GM12873 (cell line): ENCODE measurements at regions not wholly inside any gene's neighbourhood (a gene's known extent, or its start where the extent isn't known, plus 50 kb on each side); places are given as distances from the start of the nearest gene placed in this dataset.

Experiments
- CTCF ChIP-seq: IDR thresholded peaks from 2 replicates; pipeline ENCODE4 v1.5.1; 2012; ENCODE audit warnings: low read depth, mild to moderate bottlenecking, moderate library complexity, low read length, control low read depth; ENCODE audit not compliant: insufficient read depth; ENCODE audit errors: missing control alignments

- no peak for TF ChIP-seq CTCF
Measured at GRCh38 chr2:53067056-53067455, 700.5 kb upstream of the CHAC2 start.

- no peak for TF ChIP-seq CTCF
Measured at GRCh38 chr2:53064154-53064553, 703.5 kb upstream of the CHAC2 start.

- no peak for TF ChIP-seq CTCF
Measured at GRCh38 chr2:53058526-53058925, 709.1 kb upstream of the CHAC2 start.

DNA sequence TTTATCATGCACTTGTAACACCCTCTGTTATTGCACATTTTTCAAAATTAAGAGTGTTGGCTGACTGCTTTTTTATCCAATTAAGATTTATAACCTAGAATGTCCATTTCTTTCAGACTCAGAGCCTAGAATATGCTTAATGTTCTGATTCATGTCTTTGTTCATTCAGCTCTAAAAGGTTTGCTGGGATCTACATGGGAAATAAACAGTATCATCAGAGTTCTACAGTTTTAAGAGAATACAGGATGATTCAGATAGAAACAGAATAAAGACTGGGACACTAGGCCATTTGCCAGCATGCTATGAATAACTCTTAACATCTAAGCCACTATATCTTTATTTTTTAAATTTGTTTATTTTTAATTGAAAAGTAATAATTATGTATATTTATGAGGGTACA, 713.7 kb upstream of the CHAC2 start:
- no peak for TF ChIP-seq CTCF

DNA sequence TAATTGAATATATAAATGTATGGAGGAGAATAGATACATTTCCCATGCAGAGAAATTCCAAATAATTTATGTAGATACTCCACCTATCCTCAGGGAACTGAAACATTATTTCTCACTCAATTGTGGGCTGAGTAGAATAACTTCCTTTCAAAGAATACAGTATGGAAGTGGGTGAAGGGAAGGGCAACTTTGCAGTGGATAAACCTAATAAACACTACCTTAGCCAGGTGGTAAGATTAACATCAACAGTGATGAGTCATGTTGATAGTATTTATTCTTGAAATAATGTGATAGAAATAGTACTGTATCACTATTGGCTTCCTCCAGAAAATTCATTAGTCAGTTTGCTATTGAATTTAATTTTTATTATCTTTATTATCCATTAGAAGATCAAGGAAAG, 716.4 kb upstream of the CHAC2 start:
- TF ChIP-seq CTCF, result no peak

DNA sequence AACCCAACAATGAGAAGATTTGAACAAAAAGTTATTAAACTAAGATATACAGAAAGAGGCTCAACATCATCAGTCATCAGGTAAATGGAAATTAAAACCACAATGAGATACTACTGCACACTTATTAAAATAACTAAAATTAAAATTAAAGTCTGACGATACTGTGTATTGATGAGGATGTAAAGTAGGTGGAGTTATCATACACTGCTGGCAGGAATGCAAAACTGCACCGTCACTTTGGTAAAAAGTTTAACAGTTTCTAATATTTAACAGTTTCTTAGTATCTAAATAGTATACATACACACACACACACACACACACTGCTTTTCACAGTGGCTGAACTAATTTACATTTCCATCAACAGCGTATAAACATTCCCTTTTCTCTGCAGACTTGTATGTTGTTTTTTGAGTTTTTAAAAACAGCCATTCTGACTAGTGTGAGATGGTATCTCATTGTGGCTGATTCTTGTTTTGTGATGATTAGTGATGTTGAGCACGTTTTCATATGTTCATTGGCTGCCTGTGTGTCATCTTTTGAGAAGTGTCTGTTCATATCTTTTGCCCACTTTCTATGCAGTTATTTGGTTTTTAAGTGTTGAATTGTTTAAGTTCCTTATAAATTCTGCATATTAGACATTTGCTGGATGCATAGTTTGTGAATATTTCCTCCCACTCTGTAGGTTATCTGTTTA, 726.9 kb upstream of the CHAC2 start:
- TF ChIP-seq CTCF, result no peak

DNA sequence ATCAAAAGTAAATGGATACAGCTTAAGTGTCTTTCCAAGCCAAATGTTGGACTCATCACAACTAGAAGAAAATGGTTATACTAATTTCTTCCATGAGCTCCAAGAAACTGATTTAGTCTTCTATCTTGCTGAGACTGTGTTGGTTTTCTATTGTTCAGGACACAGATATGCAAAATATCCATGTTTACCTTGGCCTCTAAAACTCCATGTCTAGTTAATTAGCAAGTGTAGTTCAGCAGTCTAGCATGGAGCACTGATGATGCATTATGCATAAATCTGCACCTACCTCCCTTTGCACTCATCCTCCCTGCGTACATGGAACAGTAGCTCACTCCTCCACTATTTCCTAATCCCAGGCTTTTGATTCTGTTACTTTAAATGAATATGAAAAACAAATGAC, 731.4 kb upstream of the CHAC2 start:
- TF ChIP-seq CTCF, result no peak
